IMR-90 (cell line): ENCODE measurements at regions not wholly inside any gene's neighbourhood (a gene's known extent, or its start where the extent isn't known, plus 50 kb on each side); places are given as distances from the start of the nearest gene placed in this dataset.

Experiments
- ATAC-seq: fragments of 200-7000 bp; cut with Tn5 transposase; 2 replicates; pipeline ENCODE4 v1.9.1; 2020; ENCODE audit warnings: low read depth, mild to moderate bottlenecking, moderate library complexity
- BruUV-seq: library from RNA; stranded (reverse); fragments of 400-500 nt; replicated peaks from 2 replicates; lab custom pipeline; 2021; lab: Mats Ljungman, UMichigan
- CTCF ChIA-PET: fragments of 300-600 bp; formaldehyde crosslinking; extraction: SDS; loops from one replicate; lab custom pipeline; 2021; ENCODE audit warnings: antibody characterized with exemption; lab: Yijun Ruan, JAX
- POLR2A ChIA-PET: fragments of 300-600 bp; sonication (Branson Sonifier 250); formaldehyde crosslinking; loops from one replicate; lab custom pipeline; 2022; ENCODE audit warnings: antibody characterized with exemption; ENCODE audit not compliant: unreplicated experiment; lab: Charles Lee
- DNase-seq: peaks from one replicate; pipeline ENCODE4 v3.0.0; 2013
- H2AFZ ChIP-seq: replicated peaks from 2 replicates; pipeline ENCODE3; 2013; ENCODE audit warnings: low read length, mild to moderate bottlenecking; ENCODE audit not compliant: poor library complexity
- H2AK5ac ChIP-seq: 2 replicates; pipeline ENCODE4 v1.6.1; 2013; ENCODE audit warnings: low read depth, low read length, inconsistent platforms
- H2AK9ac ChIP-seq: replicated peaks from 2 replicates; pipeline ENCODE3; 2013; ENCODE audit warnings: mild to moderate bottlenecking, low read depth, low read length, moderate library complexity; ENCODE audit not compliant: poor library complexity
- H2BK120ac ChIP-seq: 2 replicates; pipeline ENCODE4 v1.6.1; 2013; ENCODE audit warnings: low read depth, low read length, inconsistent platforms
- H2BK15ac ChIP-seq: 3 replicates; pipeline ENCODE4 v1.6.1; 2013; ENCODE audit warnings: low read depth, low read length, inconsistent platforms
- H2BK20ac ChIP-seq: 2 replicates; pipeline ENCODE4 v1.6.1; 2013; ENCODE audit warnings: low read depth, mild to moderate bottlenecking, inconsistent platforms, low read length, moderate library complexity
- H2BK5ac ChIP-seq: 2 replicates; pipeline ENCODE4 v1.6.1; 2013; ENCODE audit warnings: mild to moderate bottlenecking, low read depth, low read length, inconsistent platforms; ENCODE audit not compliant: poor library complexity, severe bottlenecking
- H3K14ac ChIP-seq: replicated peaks from 2 replicates; pipeline ENCODE4 v1.6.1; 2013; ENCODE audit warnings: low read depth, low read length, inconsistent platforms
- H3K18ac ChIP-seq: 2 replicates; pipeline ENCODE4 v1.6.1; 2013; ENCODE audit warnings: low read depth, low read length, control low read depth
- H3K23ac ChIP-seq: 2 replicates; pipeline ENCODE4 v1.6.1; 2013; ENCODE audit warnings: low read depth, low read length, inconsistent platforms
- H3K27ac ChIP-seq: 2 replicates; pipeline ENCODE4 v1.5.1; 2013; ENCODE audit warnings: mild to moderate bottlenecking, control low read depth, low read length; ENCODE audit not compliant: insufficient read depth
- H3K27me3 ChIP-seq: 2 replicates; pipeline ENCODE4 v1.6.1; 2013; ENCODE audit warnings: low read length; ENCODE audit not compliant: control insufficient read depth, insufficient read depth
- H3K36me3 ChIP-seq: 2 replicates; pipeline ENCODE4 v1.6.1; 2013; ENCODE audit warnings: low read length, mixed read lengths; ENCODE audit not compliant: control insufficient read depth, insufficient read depth
- H3K4ac ChIP-seq: 2 replicates; pipeline ENCODE4 v1.6.1; 2013; ENCODE audit warnings: low read depth, low read length, inconsistent platforms
- H3K4me1 ChIP-seq: 2 replicates; pipeline ENCODE4 v1.6.1; 2013; ENCODE audit warnings: low read length, mixed read lengths; ENCODE audit not compliant: control insufficient read depth, insufficient read depth
- H3K4me2 ChIP-seq: 2 replicates; pipeline ENCODE4 v1.6.1; 2013; ENCODE audit warnings: low read depth, mild to moderate bottlenecking, control low read depth, low read length, moderate library complexity
- H3K4me3 ChIP-seq: 2 replicates; pipeline ENCODE4 v1.5.1; 2013; ENCODE audit warnings: low read depth, mild to moderate bottlenecking, control low read depth, low read length, moderate library complexity; ENCODE audit not compliant: insufficient read depth
- H3K56ac ChIP-seq: 2 replicates; pipeline ENCODE4 v1.6.1; 2013; ENCODE audit warnings: low read length, inconsistent platforms; ENCODE audit not compliant: insufficient read depth; ENCODE audit errors: extremely low read depth
- H3K79me1 ChIP-seq, 2 experiments: 2 replicates each; pipeline ENCODE4 v1.6.1; 2013; ENCODE audit warnings: low read length in 2 of 2, inconsistent platforms in 1 of 2, low read depth in 1 of 2
- H3K9ac ChIP-seq: 2 replicates; pipeline ENCODE4 v1.6.1; 2013; ENCODE audit warnings: low read depth, low read length, control low read depth
- H3K9me1 ChIP-seq: 2 replicates; pipeline ENCODE4 v1.6.1; 2013; ENCODE audit warnings: low read length, inconsistent platforms; ENCODE audit not compliant: insufficient read depth
- H3K9me3 ChIP-seq: 2 replicates; pipeline ENCODE4 v1.6.1; 2013; ENCODE audit warnings: low read length; ENCODE audit not compliant: control insufficient read depth, insufficient read depth
- H4K20me1 ChIP-seq: 2 replicates; pipeline ENCODE4 v1.6.1; 2013; ENCODE audit warnings: low read length, inconsistent platforms; ENCODE audit not compliant: insufficient read depth
- H4K5ac ChIP-seq: 2 replicates; pipeline ENCODE4 v1.6.1; 2013; ENCODE audit warnings: mild to moderate bottlenecking, low read depth, low read length, control low read depth
- H4K8ac ChIP-seq, 2 experiments: 2 replicates each; pipeline ENCODE4 v1.6.1; 2013; ENCODE audit warnings: low read depth in 2 of 2, low read length in 2 of 2, control low read depth in 1 of 2, inconsistent platforms in 1 of 2
- H4K91ac ChIP-seq: 2 replicates; pipeline ENCODE4 v1.6.1; 2013; ENCODE audit warnings: low read depth, low read length, inconsistent platforms; ENCODE audit not compliant: insufficient read depth
- BHLHE40 ChIP-seq: fragments of 150-350 bp; IDR thresholded peaks from 2 replicates; pipeline ENCODE4 v1.6.1; 2016; ENCODE audit warnings: mild to moderate bottlenecking, low read depth, low read length
- CEBPB ChIP-seq: IDR thresholded peaks from 2 replicates; pipeline ENCODE4 v1.6.1; 2012; ENCODE audit warnings: low read depth, low read length, improper control_type of control experiment
- CHD1 ChIP-seq: IDR thresholded peaks from 2 replicates; pipeline ENCODE4 v1.6.1; 2012; ENCODE audit warnings: low read depth, low read length, improper control_type of control experiment
- CTCF ChIP-seq: conservative IDR thresholded peaks from 2 replicates; pipeline ENCODE4 v1.5.1; 2012; ENCODE audit warnings: mild to moderate bottlenecking, low read depth, low read length, improper control_type of control experiment
- FOS ChIP-seq: fragments of 150-350 bp; IDR thresholded peaks from 2 replicates; pipeline ENCODE4 v1.6.1; 2016; ENCODE audit warnings: low read depth, low read length
- MAFK ChIP-seq: IDR thresholded peaks from 2 replicates; pipeline ENCODE4 v1.6.1; 2012; ENCODE audit warnings: low read depth, low read length, improper control_type of control experiment
- MXI1 ChIP-seq: IDR thresholded peaks from 2 replicates; pipeline ENCODE4 v1.6.1; 2012; ENCODE audit warnings: low read depth, mild to moderate bottlenecking, low read length, moderate library complexity, borderline replicate concordance
- NFE2L2 ChIP-seq: fragments of 150-350 bp; IDR thresholded peaks from 2 replicates; pipeline ENCODE4 v1.6.1; 2016; ENCODE audit warnings: low read depth, mild to moderate bottlenecking, low read length
- POLR2A ChIP-seq: IDR thresholded peaks from 2 replicates; pipeline ENCODE4 v1.6.1; 2012; ENCODE audit warnings: mild to moderate bottlenecking, low read depth, low read length
- SMC3 ChIP-seq: fragments of 150-350 bp; IDR thresholded peaks from 2 replicates; pipeline ENCODE4 v1.6.1; 2016; ENCODE audit warnings: low read depth, mild to moderate bottlenecking, antibody characterized with exemption, low read length, moderate library complexity
- WGBS, 2 experiments: methylation state at CpG; one replicate each; pipeline versions ENCODE4 v1.1.5 to v1.1.7; 2013; ENCODE audit warnings: missing lambda C conversion rate in 2 of 2; ENCODE audit not compliant: insufficient read length in 1 of 2; ENCODE audit errors: extremely low coverage in 2 of 2; 5-methylcytosine and 5-hydroxymethylcytosine counted together
- dilution Hi-C: fragments of 300-500 bp; cut with HindIII; formaldehyde crosslinking; loops from one replicate; pipeline ENCODE4 v1.14.3; 2018; ENCODE audit warnings: low sequenced_read_pairs; ENCODE audit not compliant: unreplicated experiment
- in situ Hi-C: fragments of 300-500 bp; cut with MboI; formaldehyde crosslinking; loops from 3 replicates; pipeline ENCODE4 v1.14.3; 2019; ENCODE audit warnings: low sequenced_read_pairs, inconsistent platforms, mixed read lengths
- intact Hi-C: fragments of 100-400 bp; cut with micrococcal nuclease; formaldehyde crosslinking; loops from 2 replicates; pipeline ENCODE4 v1.10.0; 2022
- TF ChIP-seq, protein P1 (sequence below): fragments of 150-350 bp; IDR thresholded peaks from 2 replicates; pipeline ENCODE4 v1.6.1; 2016; ENCODE audit warnings: low read depth, mild to moderate bottlenecking, low read length, moderate library complexity, borderline replicate concordance

DNA sequence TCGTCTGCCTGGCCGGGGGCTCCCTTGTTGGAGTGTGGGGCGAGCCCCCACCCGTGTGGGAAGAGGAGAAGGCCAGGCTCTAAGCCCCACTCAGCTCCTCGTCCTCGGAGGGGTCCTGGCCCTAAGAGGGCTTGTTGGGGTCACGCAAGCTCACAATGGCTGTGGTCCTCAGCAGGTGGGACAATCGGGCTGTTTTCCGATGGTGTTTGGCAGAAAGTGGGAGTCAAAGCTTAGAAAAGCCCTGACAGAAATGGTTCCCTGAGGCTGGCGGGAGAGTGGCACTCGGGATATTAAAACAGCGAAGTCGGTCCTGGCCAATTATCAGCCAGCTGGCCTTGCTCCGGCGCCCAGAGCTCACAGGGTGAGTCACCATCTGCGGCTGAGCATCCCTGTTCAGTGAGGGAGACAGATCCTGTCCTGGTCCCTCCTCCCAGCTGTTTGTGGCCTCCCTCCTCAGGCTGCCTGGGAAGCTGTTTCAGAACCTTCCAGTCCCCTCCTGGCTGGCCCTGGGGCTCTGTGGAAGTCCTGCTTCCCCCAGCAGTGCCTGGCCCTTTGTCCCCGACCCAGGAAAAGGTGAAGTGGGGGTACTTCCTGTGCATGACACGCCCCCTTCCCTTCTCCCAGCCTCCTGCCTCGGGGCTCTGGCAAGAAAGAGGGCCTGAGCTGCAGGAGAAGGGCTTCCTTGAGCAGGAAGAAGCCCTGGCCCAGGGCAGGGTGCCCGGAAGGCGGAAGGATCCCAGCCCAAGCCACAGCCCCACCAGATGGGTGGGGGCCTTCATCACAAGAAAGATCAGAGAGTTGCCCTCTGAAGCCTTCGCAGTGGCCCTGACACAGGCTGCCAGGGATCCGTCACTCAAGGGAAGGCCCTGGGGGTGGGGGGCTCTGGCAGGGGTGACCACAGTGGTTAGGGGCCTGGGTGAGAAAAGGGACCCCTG lies 53.6 kb upstream of the BHLHE23 start:
- Histone ChIP-seq H3K27ac (no peak overlapping the region), H2BK5ac (no peak overlapping the region), H3K79me1 (no peaks in the 10 kb centered on the region), H3K4me3 (no peak overlapping the region), H4K20me1 (no peaks in the 10 kb centered on the region), H3K56ac (no peak overlapping the region), H2AK5ac (no peak overlapping the region), H3K23ac (no peak overlapping the region), H3K4me2 (no peak overlapping the region), H4K8ac (no peak overlapping the region), H3K9me1 (peaks cover 3% of the 10 kb centered on the region; the same call in 1 of the 2 replicates), H3K18ac (no peak overlapping the region), H2AFZ (no peak overlapping the region), H3K27me3 (peaks cover 7% of the 10 kb centered on the region; the same call in 1 of the 2 replicates), H3K4me1 (no peaks in the 10 kb centered on the region), H2BK20ac (no peak overlapping the region), H2BK120ac (no peak overlapping the region), H2BK15ac (no peak overlapping the region), H4K91ac (no peak overlapping the region), H3K9me3 (no peaks in the 10 kb centered on the region; the same call in 1 of the 2 replicates), H3K36me3 (no peaks in the 10 kb centered on the region), H3K4ac (no peak overlapping the region), H3K9ac (no peak overlapping the region), H3K14ac (no peak overlapping the region), H4K5ac (no peak overlapping the region), H2AK9ac (no peak overlapping the region)
- ATAC-seq (peak; percentile 64), DNase-seq (peak; percentile 22)
- BruUV-seq: no TSS peak
- in situ Hi-C loops: no loop called here
- no peak for TF ChIP-seq MAFK
- no peak for TF ChIP-seq CEBPB
- TF ChIP-seq BHLHE40: no peak
- no peak for TF ChIP-seq FOS
- TF ChIP-seq POLR2A: no peak
- TF ChIP-seq SMC3: no peak
- no peak for TF ChIP-seq NFE2L2
- no peak for TF ChIP-seq CHD1
- no peak for TF ChIP-seq MXI1
- TF ChIP-seq CTCF: no peak
- TF ChIP-seq, protein P1, sequence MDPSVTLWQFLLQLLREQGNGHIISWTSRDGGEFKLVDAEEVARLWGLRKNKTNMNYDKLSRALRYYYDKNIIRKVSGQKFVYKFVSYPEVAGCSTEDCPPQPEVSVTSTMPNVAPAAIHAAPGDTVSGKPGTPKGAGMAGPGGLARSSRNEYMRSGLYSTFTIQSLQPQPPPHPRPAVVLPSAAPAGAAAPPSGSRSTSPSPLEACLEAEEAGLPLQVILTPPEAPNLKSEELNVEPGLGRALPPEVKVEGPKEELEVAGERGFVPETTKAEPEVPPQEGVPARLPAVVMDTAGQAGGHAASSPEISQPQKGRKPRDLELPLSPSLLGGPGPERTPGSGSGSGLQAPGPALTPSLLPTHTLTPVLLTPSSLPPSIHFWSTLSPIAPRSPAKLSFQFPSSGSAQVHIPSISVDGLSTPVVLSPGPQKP: no peak
- CTCF ChIA-PET: no interaction called here
- POLR2A ChIA-PET: no interaction called here
- 63% methylated on average over 9 of the region's 23 CpGs; no CpG with 5 or more reads in 1 of the 2 experiments for WGBS, 2 experiments
- dilution Hi-C loops: no loop called here
- intact Hi-C loops: no loop called here
